ENCODE measurements at regions not wholly inside any gene's neighbourhood (a gene's known extent, or its start where the extent isn't known, plus 50 kb on each side); places are given as distances from the start of the nearest gene placed in this dataset.

- TF ChIP-seq, protein P1, sequence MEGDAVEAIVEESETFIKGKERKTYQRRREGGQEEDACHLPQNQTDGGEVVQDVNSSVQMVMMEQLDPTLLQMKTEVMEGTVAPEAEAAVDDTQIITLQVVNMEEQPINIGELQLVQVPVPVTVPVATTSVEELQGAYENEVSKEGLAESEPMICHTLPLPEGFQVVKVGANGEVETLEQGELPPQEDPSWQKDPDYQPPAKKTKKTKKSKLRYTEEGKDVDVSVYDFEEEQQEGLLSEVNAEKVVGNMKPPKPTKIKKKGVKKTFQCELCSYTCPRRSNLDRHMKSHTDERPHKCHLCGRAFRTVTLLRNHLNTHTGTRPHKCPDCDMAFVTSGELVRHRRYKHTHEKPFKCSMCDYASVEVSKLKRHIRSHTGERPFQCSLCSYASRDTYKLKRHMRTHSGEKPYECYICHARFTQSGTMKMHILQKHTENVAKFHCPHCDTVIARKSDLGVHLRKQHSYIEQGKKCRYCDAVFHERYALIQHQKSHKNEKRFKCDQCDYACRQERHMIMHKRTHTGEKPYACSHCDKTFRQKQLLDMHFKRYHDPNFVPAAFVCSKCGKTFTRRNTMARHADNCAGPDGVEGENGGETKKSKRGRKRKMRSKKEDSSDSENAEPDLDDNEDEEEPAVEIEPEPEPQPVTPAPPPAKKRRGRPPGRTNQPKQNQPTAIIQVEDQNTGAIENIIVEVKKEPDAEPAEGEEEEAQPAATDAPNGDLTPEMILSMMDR (IDR thresholded peaks at IDR 0.05): no peak
These were observed 55.1 kb upstream of the SLC66A3 start for GRCh38 chr2:11100130-11100529.

- TF ChIP-seq, protein P1 (IDR thresholded peaks at IDR 0.05): no peak
These were observed 54.3 kb upstream of the SLC66A3 start for GRCh38 chr2:11100976-11101375.

GRCh38 chr2:11101430-11101829 lies 53.8 kb upstream of the SLC66A3 start:
- TF ChIP-seq, protein P1 (IDR thresholded peaks at IDR 0.05): no peak

DNA sequence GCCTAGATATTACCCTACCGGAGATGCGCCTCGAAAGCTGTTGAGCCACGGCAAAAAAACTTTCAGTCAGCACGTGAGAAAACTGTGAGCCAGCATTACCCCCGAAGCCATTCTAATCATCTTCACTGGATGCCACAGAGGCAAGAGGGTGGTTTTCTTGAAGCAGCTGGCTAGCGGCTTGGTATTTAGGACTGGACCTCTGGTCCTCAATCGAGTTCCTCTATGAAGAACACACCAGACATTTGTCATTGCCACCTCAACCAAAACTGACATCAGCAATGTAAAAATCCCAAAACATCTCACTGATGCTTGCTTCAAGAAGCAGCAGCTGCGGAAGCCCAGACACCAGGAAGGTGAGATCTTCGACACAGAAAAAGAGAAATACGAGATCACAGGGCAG lies 52.8 kb upstream of the SLC66A3 start:
- TF ChIP-seq, protein P1 (IDR thresholded peaks at IDR 0.05): no peak

- TF ChIP-seq, protein P1 (IDR thresholded peaks at IDR 0.05): no peak
These were observed 52.1 kb upstream of the SLC66A3 start for GRCh38 chr2:11102956-11103860.

GRCh38 chr2:11103984-11104793 lies 51.1 kb upstream of the SLC66A3 start:
- TF ChIP-seq, protein P1 (IDR thresholded peaks at IDR 0.05): no peak

DNA sequence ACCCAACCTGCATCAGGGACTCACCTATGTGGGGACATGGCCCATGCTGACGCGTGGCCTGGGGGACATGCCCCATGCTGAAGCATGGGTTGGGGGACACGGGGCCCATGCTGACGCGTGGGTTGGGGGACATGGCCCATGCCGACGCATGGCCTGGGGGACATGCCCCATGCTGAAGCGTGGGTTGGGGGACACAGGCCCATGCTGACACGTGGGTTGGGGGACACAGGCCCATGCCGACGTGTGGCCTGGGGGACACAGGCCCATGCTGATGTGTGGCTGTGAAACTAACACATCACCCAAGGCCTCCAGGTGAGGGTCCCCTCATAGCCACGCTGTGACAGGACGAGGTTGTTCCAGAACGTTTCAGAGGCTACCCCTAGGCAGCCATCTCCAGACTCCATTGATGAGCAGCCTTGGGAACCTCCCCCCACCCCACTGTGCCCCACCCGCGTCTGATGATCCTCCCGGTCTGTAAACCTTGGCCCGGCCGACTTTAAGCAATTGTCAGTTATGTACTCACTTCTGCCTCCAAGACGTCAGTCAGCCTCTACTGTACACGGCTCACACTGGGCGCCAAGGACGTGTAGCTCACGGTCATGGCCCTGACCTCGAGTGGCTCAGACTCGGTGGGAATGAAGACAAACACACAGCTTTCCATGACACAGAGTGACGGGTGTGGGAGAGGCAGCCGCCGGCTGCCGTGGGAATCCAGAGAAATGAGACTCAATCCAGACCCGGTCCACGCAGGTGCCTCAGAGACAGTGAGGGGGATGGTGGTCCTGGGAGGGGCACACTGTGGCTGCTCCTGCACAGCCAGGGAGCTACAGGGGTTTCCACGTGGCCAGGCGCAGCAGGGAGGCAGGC lies 50.2 kb upstream of the SLC66A3 start:
- TF ChIP-seq, protein P1 (IDR thresholded peaks at IDR 0.05): no peak
